PC-3 (cell line): ENCODE measurements at regions not wholly inside any gene's neighbourhood (a gene's known extent, or its start where the extent isn't known, plus 50 kb on each side); places are given as distances from the start of the nearest gene placed in this dataset.

Experiments used
- ATAC-seq: fragments of 200-7000 bp; cut with Tn5 transposase; 2 replicates; pipeline ENCODE4 v1.9.1; 2020; ENCODE audit warnings: mild to moderate bottlenecking, moderate library complexity
- BruUV-seq: library from RNA; stranded (reverse); fragments of 400-500 nt; replicated peaks from 2 replicates; lab custom pipeline; 2021; lab: Mats Ljungman, UMichigan
- CTCF ChIA-PET: fragments of 300-600 bp; sonication (Branson Sonifier 250); formaldehyde crosslinking; loops from one replicate; lab custom pipeline; 2022; ENCODE audit warnings: antibody characterized with exemption; lab: Charles Lee
- POLR2A ChIA-PET: fragments of 300-600 bp; sonication (Branson Sonifier 250); formaldehyde crosslinking; loops from one replicate; lab custom pipeline; 2022; ENCODE audit warnings: antibody characterized with exemption; ENCODE audit not compliant: unreplicated experiment; lab: Charles Lee
- DNase-seq: peaks from one replicate; pipeline ENCODE4 v3.0.0-alpha.2; 2015
- H2AFZ ChIP-seq: fragments of 300-600 bp; sonication (generic); 2 replicates; pipeline ENCODE4 v1.6.0; 2016; ENCODE audit warnings: antibody characterized with exemption, low read length
- H3F3A ChIP-seq: fragments of 300-600 bp; sonication (generic); one replicate; pipeline ENCODE4 v1.6.0; 2017; ENCODE audit warnings: antibody characterized with exemption, low read length, control low read depth, mild to moderate bottlenecking; ENCODE audit not compliant: unreplicated experiment
- H3K27ac ChIP-seq: fragments of 300-600 bp; sonication (generic); 2 replicates; pipeline ENCODE4 v1.5.1; 2016; ENCODE audit warnings: mild to moderate bottlenecking, low read length
- H3K27me3 ChIP-seq: fragments of 300-600 bp; sonication (generic); 2 replicates; pipeline ENCODE4 v1.6.1; 2016; ENCODE audit warnings: low read length, mixed read lengths
- H3K36me3 ChIP-seq: fragments of 300-600 bp; sonication (generic); 2 replicates; pipeline ENCODE4 v1.6.1; 2016; ENCODE audit warnings: low read depth, mixed run types, low read length, mixed read lengths
- H3K4me1 ChIP-seq: fragments of 300-600 bp; sonication (generic); 2 replicates; pipeline ENCODE4 v1.5.1; 2016; ENCODE audit warnings: low read length; ENCODE audit not compliant: insufficient read depth
- H3K4me2 ChIP-seq: fragments of 300-600 bp; sonication (generic); 2 replicates; pipeline ENCODE4 v1.6.0; 2016; ENCODE audit warnings: low read length
- H3K4me3 ChIP-seq: fragments of 300-600 bp; sonication (generic); 2 replicates; pipeline ENCODE4 v1.5.1; 2016; ENCODE audit warnings: mild to moderate bottlenecking, low read length, mixed read lengths
- H3K79me2 ChIP-seq: fragments of 300-600 bp; sonication (generic); 2 replicates; pipeline ENCODE4 v1.6.1; 2017; ENCODE audit warnings: low read length, mixed read lengths
- H3K9ac ChIP-seq: fragments of 300-600 bp; sonication (generic); 2 replicates; pipeline ENCODE4 v1.6.0; 2016; ENCODE audit warnings: mild to moderate bottlenecking, low read length
- H3K9me2 ChIP-seq: fragments of 300-600 bp; sonication (generic); replicated peaks from 2 replicates; pipeline ENCODE4 v1.6.1; 2016; ENCODE audit warnings: mixed run types, low read length, mixed read lengths
- H3K9me3 ChIP-seq: fragments of 300-600 bp; sonication (generic); 2 replicates; pipeline ENCODE4 v1.6.1; 2016; ENCODE audit warnings: low read length, mixed read lengths
- H4K20me1 ChIP-seq: fragments of 300-600 bp; sonication (generic); 2 replicates; pipeline ENCODE4 v1.6.1; 2016; ENCODE audit warnings: low read length, mixed read lengths
- EZH2 ChIP-seq: fragments of 300-600 bp; sonication (generic); IDR thresholded peaks from one replicate; pipeline ENCODE4 v1.6.1; 2017; ENCODE audit warnings: antibody characterized with exemption, mild to moderate bottlenecking, low read length; ENCODE audit not compliant: unreplicated experiment
- EZH2phosphoT487 ChIP-seq: fragments of 300-600 bp; sonication (generic); IDR thresholded peaks from 2 replicates; pipeline ENCODE4 v1.6.1; 2018; ENCODE audit warnings: mild to moderate bottlenecking, antibody characterized with exemption, low read length, borderline replicate concordance
- intact Hi-C: fragments of 100-400 bp; cut with micrococcal nuclease; formaldehyde crosslinking; loops from 2 replicates; pipeline ENCODE4 v1.9.0; 2023
- TF ChIP-seq, protein P1 (sequence below): fragments of 300-600 bp; sonication (generic); conservative IDR thresholded peaks from 2 replicates; pipeline ENCODE4 v1.5.1; 2017; ENCODE audit warnings: antibody characterized with exemption, low read depth, mild to moderate bottlenecking, low read length

DNA sequence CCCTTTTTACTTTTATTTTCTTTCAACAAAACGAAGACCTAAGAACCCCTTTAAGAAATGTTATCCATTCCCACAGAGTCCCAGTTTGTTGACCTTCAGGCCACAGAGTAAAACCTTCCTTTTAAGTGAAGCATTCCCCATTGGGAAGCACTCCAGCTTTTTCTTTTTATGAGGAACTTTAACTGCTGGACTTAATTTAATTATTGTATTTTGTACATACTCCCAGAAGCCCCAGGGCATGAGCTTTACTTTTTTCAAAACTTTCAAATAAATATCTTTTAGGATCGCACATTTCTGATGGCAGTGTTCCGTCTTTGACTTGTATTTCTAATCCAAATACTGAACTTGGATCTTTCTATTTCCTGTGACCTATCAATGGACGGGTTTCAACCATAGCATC lies 68.9 kb downstream of the ZIC5 start:
- POLR2A ChIA-PET = no interaction called here
- no peaks in the 10 kb centered on the region for H3K9me2 ChIP-seq
- H3K27ac ChIP-seq = no peak overlapping the region
- peaks cover 13% of the 10 kb centered on the region; the same call in 1 of the 2 replicates for H3K27me3 ChIP-seq
- H3K36me3 ChIP-seq = no peaks in the 10 kb centered on the region
- intact Hi-C loops = no loop called here
- TF ChIP-seq, protein P1, sequence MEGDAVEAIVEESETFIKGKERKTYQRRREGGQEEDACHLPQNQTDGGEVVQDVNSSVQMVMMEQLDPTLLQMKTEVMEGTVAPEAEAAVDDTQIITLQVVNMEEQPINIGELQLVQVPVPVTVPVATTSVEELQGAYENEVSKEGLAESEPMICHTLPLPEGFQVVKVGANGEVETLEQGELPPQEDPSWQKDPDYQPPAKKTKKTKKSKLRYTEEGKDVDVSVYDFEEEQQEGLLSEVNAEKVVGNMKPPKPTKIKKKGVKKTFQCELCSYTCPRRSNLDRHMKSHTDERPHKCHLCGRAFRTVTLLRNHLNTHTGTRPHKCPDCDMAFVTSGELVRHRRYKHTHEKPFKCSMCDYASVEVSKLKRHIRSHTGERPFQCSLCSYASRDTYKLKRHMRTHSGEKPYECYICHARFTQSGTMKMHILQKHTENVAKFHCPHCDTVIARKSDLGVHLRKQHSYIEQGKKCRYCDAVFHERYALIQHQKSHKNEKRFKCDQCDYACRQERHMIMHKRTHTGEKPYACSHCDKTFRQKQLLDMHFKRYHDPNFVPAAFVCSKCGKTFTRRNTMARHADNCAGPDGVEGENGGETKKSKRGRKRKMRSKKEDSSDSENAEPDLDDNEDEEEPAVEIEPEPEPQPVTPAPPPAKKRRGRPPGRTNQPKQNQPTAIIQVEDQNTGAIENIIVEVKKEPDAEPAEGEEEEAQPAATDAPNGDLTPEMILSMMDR = no peak
- TF ChIP-seq EZH2phosphoT487 = no peak
- no peak for TF ChIP-seq EZH2
- H3K4me1 ChIP-seq = no peaks in the 10 kb centered on the region
- CTCF ChIA-PET = no interaction called here
- no peaks in the 10 kb centered on the region for H3K79me2 ChIP-seq
- H3K9ac ChIP-seq = no peak overlapping the region
- H3K9me3 ChIP-seq = no peaks in the 10 kb centered on the region
- no TSS peak for BruUV-seq
- H3F3A ChIP-seq = no peaks in the 10 kb centered on the region
- H2AFZ ChIP-seq = no peak overlapping the region
- no peak overlapping the region for H3K4me3 ChIP-seq
- no peaks in the 10 kb centered on the region for H4K20me1 ChIP-seq
- no peak for DNase-seq
- ATAC-seq = no peak
- H3K4me2 ChIP-seq = no peak overlapping the region

DNA sequence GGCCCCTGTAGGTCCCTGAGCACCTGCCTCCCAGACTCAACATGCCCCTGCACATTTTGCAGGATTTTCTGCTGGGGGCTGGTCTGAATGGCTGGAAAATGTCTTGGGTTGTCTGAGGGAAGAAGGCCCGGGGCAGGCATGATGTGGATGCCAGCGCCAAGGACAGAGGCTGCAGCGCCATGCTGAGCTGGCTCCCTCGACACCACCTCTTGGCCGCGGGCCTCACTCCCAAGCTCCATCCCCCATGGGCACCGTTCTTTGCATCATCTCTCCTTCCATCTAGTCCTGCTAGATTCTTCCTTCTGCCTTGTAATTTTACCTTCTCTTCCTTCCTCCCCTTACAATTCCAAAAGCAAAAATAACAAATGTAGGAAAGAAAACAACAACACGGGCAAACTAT lies 70.6 kb downstream of the ZIC5 start:
- BruUV-seq = no TSS peak
- ATAC-seq (no peak), DNase-seq (no peak)
- no peak overlapping the region for H3K4me3 ChIP-seq
- no peaks in the 10 kb centered on the region for H3K79me2 ChIP-seq
- TF ChIP-seq EZH2phosphoT487 (no peak), EZH2 (no peak)
- TF ChIP-seq, protein P1 = no peak
- peaks cover 13% of the 10 kb centered on the region; the same call in 1 of the 2 replicates for H3K27me3 ChIP-seq
- POLR2A ChIA-PET = no interaction called here
- no peaks in the 10 kb centered on the region for H3K36me3 ChIP-seq
- H4K20me1 ChIP-seq = no peaks in the 10 kb centered on the region
- H2AFZ ChIP-seq = no peak overlapping the region
- intact Hi-C loops = no loop called here
- no peaks in the 10 kb centered on the region for H3K9me2 ChIP-seq
- no peak overlapping the region for H3K27ac ChIP-seq
- CTCF ChIA-PET = no interaction called here
- no peak overlapping the region for H3K4me2 ChIP-seq
- no peak overlapping the region for H3K9ac ChIP-seq
- H3F3A ChIP-seq = no peaks in the 10 kb centered on the region
- no peaks in the 10 kb centered on the region for H3K4me1 ChIP-seq
- H3K9me3 ChIP-seq = no peaks in the 10 kb centered on the region

DNA sequence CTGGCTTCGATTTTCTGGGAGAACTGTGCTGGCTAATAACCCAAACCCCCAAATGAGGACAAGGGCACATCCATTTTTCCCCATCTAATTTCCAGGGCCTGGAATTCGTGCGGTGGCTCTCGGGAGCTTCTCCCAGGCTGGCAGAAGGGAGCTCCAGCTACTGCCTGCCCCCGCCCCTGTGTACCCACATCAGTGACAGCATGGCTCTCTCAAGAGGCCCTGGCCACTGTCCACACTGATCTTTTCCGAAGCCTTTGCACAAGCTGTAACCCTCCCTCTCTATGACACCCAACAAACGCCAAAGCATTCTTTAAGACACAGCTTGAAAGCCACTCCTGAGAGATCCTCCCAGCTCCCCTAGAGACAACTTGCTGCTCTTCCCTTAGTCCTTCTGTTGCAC lies 73.1 kb downstream of the ZIC5 start:
- TF ChIP-seq EZH2 (no peak), EZH2phosphoT487 (no peak)
- TF ChIP-seq, protein P1 = no peak
- H3K9me3 ChIP-seq = no peaks in the 10 kb centered on the region
- no peak overlapping the region for H3K4me3 ChIP-seq
- H3K27ac ChIP-seq = no peak overlapping the region
- CTCF ChIA-PET = no interaction called here
- H3K79me2 ChIP-seq = no peaks in the 10 kb centered on the region
- ATAC-seq = no peak
- H3F3A ChIP-seq = no peaks in the 10 kb centered on the region
- no peaks in the 10 kb centered on the region for H3K9me2 ChIP-seq
- DNase-seq = no peak
- H2AFZ ChIP-seq = no peak overlapping the region
- H3K4me1 ChIP-seq = no peaks in the 10 kb centered on the region
- H3K36me3 ChIP-seq = no peaks in the 10 kb centered on the region
- H3K4me2 ChIP-seq = no peak overlapping the region
- no peak overlapping the region for H3K9ac ChIP-seq
- POLR2A ChIA-PET = no interaction called here
- intact Hi-C loops = no loop called here
- peaks cover 10% of the 10 kb centered on the region; the same call in 1 of the 2 replicates for H3K27me3 ChIP-seq
- no peaks in the 10 kb centered on the region for H4K20me1 ChIP-seq
- BruUV-seq = no TSS peak
